Neuronal stem cell (in vitro differentiated cells): ENCODE measurements at regions not wholly inside any gene's neighbourhood (a gene's known extent, or its start where the extent isn't known, plus 50 kb on each side); places are given as distances from the start of the nearest gene placed in this dataset.
A peak's percentile ranks its signal among the peaks of the same experiment; 100 is the strongest.

Experiments used
- DNase-seq: peaks from one replicate; pipeline ENCODE4 v3.0.0-alpha.2; 2013; ENCODE audit warnings: low spot score
- H2AFZ ChIP-seq: one replicate; pipeline ENCODE4 v1.6.1; 2013; ENCODE audit warnings: mild to moderate bottlenecking, low read length, inconsistent platforms
- H2AK5ac ChIP-seq: 2 replicates; pipeline ENCODE4 v1.6.1; 2013; ENCODE audit warnings: low read depth, mild to moderate bottlenecking, inconsistent platforms, low read length, moderate library complexity, mixed read lengths
- H2BK120ac ChIP-seq: 2 replicates; pipeline ENCODE4 v1.6.1; 2013; ENCODE audit warnings: low read depth, mild to moderate bottlenecking, inconsistent platforms, low read length, moderate library complexity, mixed read lengths
- H2BK12ac ChIP-seq: one replicate; pipeline ENCODE4 v1.6.1; 2013; ENCODE audit warnings: low read length, inconsistent platforms
- H2BK15ac ChIP-seq: 2 replicates; pipeline ENCODE4 v1.6.1; 2013; ENCODE audit warnings: mild to moderate bottlenecking, low read length, inconsistent platforms, mixed read lengths
- H2BK5ac ChIP-seq: one replicate; pipeline ENCODE4 v1.6.1; 2013; ENCODE audit warnings: inconsistent platforms, mild to moderate bottlenecking, low read length, moderate library complexity
- H3K14ac ChIP-seq: one replicate; pipeline ENCODE4 v1.6.1; 2013; ENCODE audit warnings: low read length, inconsistent platforms
- H3K18ac ChIP-seq: 2 replicates; pipeline ENCODE4 v1.6.1; 2013; ENCODE audit warnings: low read length, inconsistent platforms
- H3K23ac ChIP-seq: 2 replicates; pipeline ENCODE4 v1.6.1; 2013; ENCODE audit warnings: low read depth, mild to moderate bottlenecking, mixed read lengths, low read length, inconsistent platforms; ENCODE audit not compliant: poor library complexity
- H3K27ac ChIP-seq: replicated peaks from 3 replicates; pipeline ENCODE4 v1.5.1; 2013; ENCODE audit warnings: low read length, inconsistent platforms
- H3K27me3 ChIP-seq, 3 experiments: 2 replicates each; pipeline ENCODE4 v1.6.1; 2013; ENCODE audit warnings: low read length in 3 of 3, mild to moderate bottlenecking in 2 of 3, inconsistent platforms in 1 of 3, low read depth in 1 of 3, mixed read lengths in 1 of 3, moderate library complexity in 1 of 3; ENCODE audit not compliant: control insufficient read depth in 3 of 3, insufficient read depth in 3 of 3
- H3K36me3 ChIP-seq, 2 donors: replicated peaks in 1 of 2; 2 replicates each; pipeline ENCODE4 v1.6.1; 2013; ENCODE audit warnings: low read length in 2 of 2; ENCODE audit not compliant: control insufficient read depth in 2 of 2, insufficient read depth in 2 of 2
- H3K4ac ChIP-seq: 2 replicates; pipeline ENCODE4 v1.6.1; 2013; ENCODE audit warnings: inconsistent platforms, mild to moderate bottlenecking, low read length, moderate library complexity
- H3K4me1 ChIP-seq, 2 donors: 1 replicate in 1 of 2; 2 replicates in 1 of 2; pipeline ENCODE4 v1.6.1; 2013; ENCODE audit warnings: low read length in 2 of 2, low read depth in 1 of 2; ENCODE audit not compliant: control insufficient read depth in 2 of 2, insufficient read depth in 1 of 2
- H3K4me2 ChIP-seq: one replicate; pipeline ENCODE4 v1.6.1; 2013; ENCODE audit warnings: mild to moderate bottlenecking, low read length, inconsistent platforms; ENCODE audit not compliant: insufficient read depth, poor library complexity, severe bottlenecking
- H3K4me3 ChIP-seq, 2 donors: 2 replicates each; pipeline ENCODE4 v1.5.1; 2013; ENCODE audit warnings: low read length in 2 of 2, mild to moderate bottlenecking in 2 of 2, inconsistent platforms in 1 of 2, moderate library complexity in 1 of 2
- H3K79me1 ChIP-seq: one replicate; pipeline ENCODE4 v1.6.1; 2013; ENCODE audit warnings: low read depth, mild to moderate bottlenecking, inconsistent platforms, low read length, moderate library complexity
- H3K9ac ChIP-seq: one replicate; pipeline ENCODE4 v1.6.1; 2013; ENCODE audit warnings: mild to moderate bottlenecking, low read depth, low read length, inconsistent platforms; ENCODE audit not compliant: poor library complexity
- H3K9me3 ChIP-seq, 2 donors: replicated peaks in 1 of 2; 2 replicates each; pipeline versions ENCODE3 to v1.6.1; 2013; ENCODE audit warnings: low read length in 2 of 2, mild to moderate bottlenecking in 2 of 2, inconsistent platforms in 1 of 2, low read depth in 1 of 2, mixed read lengths in 1 of 2, moderate library complexity in 1 of 2; ENCODE audit not compliant: control insufficient read depth in 2 of 2, insufficient read depth in 1 of 2
- H4K8ac ChIP-seq: one replicate; pipeline ENCODE4 v1.6.1; 2013; ENCODE audit warnings: low read depth, mild to moderate bottlenecking, inconsistent platforms, low read length, moderate library complexity
- H4K91ac ChIP-seq: one replicate; pipeline ENCODE4 v1.6.1; 2013; ENCODE audit warnings: low read length, low read depth, mild to moderate bottlenecking, inconsistent platforms; ENCODE audit not compliant: poor library complexity
- WGBS, 2 donors: extraction: QIAGEN DNeasy Blood & Tissue Kit; methylation state at CpG; one replicate each; pipeline ENCODE4 v1.1.7; 2013; ENCODE audit warnings: missing lambda C conversion rate in 2 of 2, mixed read lengths in 1 of 2; ENCODE audit not compliant: insufficient read length in 2 of 2, insufficient replicate concordance in 1 of 2; ENCODE audit errors: extremely low coverage in 2 of 2; 5-methylcytosine and 5-hydroxymethylcytosine counted together

DNA sequence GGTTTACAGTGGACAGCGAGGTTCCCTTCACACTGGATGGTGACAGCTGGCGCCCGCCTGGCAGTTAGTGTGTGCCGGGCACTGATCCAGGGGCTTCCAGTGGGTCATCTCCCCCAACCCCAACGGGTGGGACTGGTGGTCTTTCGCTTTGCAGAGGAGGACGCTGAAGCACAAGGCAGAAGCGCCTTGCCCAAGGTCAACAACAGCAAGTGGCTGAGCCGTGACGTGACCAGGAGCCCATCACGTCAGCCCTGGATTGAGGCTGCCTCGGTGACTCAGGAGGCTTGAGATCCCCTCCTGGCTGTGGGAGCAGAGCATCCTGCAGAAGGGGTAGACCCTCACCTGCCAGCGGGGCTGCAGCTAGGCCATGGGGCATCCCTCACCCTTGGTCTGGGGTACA is 215.3 kb downstream of the RBFOX3 start:
- WGBS, 2 donors = no CpG with 5 or more reads among the region's 13 CpGs
- Histone ChIP-seq H4K91ac (no peak overlapping the region), H3K27ac (no peak overlapping the region), H3K4me3 (no peak overlapping the region), H2AK5ac (peak overlapping the region; percentile 40), H3K4ac (no peak overlapping the region), H2BK5ac (peak overlapping the region; percentile 42), H4K8ac (no peak overlapping the region), H3K4me2 (no peak overlapping the region), H3K79me1 (no peaks in the 10 kb centered on the region), H2BK120ac (no peak overlapping the region), H3K14ac (peak overlapping the region; percentile 51), H3K9ac (no peak overlapping the region), H3K9me3 (peaks cover 0 to 4% of the 10 kb centered on the region in 2 donors), H3K4me1 (peaks cover 0 to 11% of the 10 kb centered on the region in 2 donors), H3K36me3 (no peaks in the 10 kb centered on the region), H2AFZ (no peak overlapping the region), H2BK12ac (no peak overlapping the region), H3K18ac (peak overlapping the region; percentile 15), H3K27me3 (peaks cover 0 to 69% (median 15%) of the 10 kb centered on the region in 3 experiments), H2BK15ac (peak overlapping the region; percentile 62), H3K23ac (peak overlapping the region; percentile 37)
- DNase-seq = no peak

DNA sequence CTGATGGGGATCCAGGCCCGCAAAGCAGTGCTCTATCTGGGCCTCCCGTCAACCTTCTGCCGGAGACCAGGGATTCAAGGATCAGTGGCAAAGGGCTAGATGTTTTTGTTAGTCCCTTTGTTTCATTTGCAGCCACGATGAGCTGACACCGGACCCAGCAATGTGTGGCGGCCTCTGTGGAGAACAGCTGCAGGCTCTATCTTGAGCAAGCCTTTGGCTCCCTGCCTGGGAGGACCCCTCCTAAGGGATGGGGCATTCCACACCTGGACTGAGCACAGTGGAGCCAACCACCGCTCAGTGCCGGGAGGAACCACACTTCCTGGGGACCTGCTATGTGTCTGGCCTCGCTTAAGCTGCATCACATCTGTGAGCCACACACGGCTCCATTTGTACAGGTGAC is 215.8 kb downstream of the RBFOX3 start:
- Histone ChIP-seq H2AFZ (no peak overlapping the region), H3K4me2 (no peak overlapping the region), H3K79me1 (no peaks in the 10 kb centered on the region), H3K23ac (peak overlapping the region; percentile 37), H3K9me3 (peaks cover 0 to 4% of the 10 kb centered on the region in 2 donors), H3K18ac (no peak overlapping the region), H3K36me3 (no peaks in the 10 kb centered on the region), H3K27ac (no peak overlapping the region), H2BK12ac (no peak overlapping the region), H3K4ac (no peak overlapping the region), H2BK120ac (no peak overlapping the region), H3K9ac (peak overlapping the region; percentile 34), H3K27me3 (peaks cover 0 to 69% (median 11%) of the 10 kb centered on the region in 3 experiments), H2BK5ac (peak overlapping the region; percentile 42), H4K91ac (no peak overlapping the region), H2BK15ac (peak overlapping the region; percentile 62), H3K4me1 (peaks cover 0 to 8% of the 10 kb centered on the region in 2 donors), H3K4me3 (no peak overlapping the region), H4K8ac (no peak overlapping the region), H3K14ac (peak overlapping the region; percentile 51), H2AK5ac (peak overlapping the region; percentile 40)
- DNase-seq = no peak
- no CpG with 5 or more reads among the region's 10 CpGs for WGBS, 2 donors

DNA sequence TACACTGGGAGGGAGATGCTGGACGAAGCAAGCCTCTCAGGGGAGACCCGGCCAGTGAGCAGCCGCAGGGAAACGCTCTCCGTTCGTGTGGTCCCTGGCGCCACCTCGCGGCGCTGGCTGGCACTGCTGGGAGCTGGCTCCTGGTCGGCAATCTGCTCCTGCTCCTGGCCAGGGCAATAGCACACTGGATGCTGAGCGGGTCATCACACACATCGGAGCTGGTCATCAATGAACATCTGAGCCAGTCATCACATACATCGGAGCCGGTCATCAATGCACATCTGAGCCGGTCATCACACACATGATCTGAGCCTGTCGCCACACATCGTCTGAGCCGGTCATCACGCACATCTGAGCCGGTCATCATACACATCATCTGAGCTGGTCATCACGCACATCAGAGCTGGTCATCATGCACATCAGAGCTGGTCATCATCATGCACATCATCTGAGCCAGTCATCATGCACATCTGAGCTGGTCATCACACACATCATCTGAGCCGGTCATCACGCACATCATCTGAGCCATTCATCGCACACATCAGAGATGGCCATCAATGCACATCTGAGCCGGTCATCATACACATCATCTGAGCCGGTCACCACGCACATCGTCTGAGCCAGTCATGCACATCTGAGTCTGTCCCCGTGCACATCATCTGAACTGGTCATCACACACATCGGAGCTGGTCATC is 217.3 kb downstream of the RBFOX3 start:
- DNase-seq = peak; percentile 77

DNA sequence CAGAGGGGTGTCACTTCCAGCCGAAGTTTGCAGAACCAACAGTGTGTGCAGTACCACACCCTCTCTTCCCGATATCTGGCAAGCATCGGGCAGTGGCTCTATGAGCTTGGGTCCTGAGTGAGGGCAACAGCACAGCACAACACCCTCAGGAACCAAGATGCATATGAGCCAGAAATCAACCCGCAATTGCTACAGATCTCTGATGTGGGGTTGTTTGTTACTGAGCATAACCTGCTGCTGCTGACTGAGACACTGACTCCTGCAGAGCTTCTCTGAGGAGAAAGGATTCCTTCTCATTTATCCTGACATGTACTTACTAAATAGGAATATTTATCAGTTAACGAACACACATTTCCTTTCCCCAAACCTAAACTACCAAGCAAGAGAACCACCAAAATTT is 218.3 kb downstream of the RBFOX3 start:
- H3K23ac ChIP-seq = no peak overlapping the region
- H3K18ac ChIP-seq = no peak overlapping the region
- H4K8ac ChIP-seq = no peak overlapping the region
- no peak overlapping the region for H4K91ac ChIP-seq
- H2AFZ ChIP-seq = no peak overlapping the region
- H2BK120ac ChIP-seq = no peak overlapping the region
- peaks cover 0 to 70% (median 14%) of the 10 kb centered on the region in 3 experiments for H3K27me3 ChIP-seq
- no peak overlapping the region for H3K9ac ChIP-seq
- H2BK15ac ChIP-seq = no peak overlapping the region
- no peaks in the 10 kb centered on the region for H3K36me3 ChIP-seq
- H3K27ac ChIP-seq = no peak overlapping the region
- no peak overlapping the region for H2BK5ac ChIP-seq
- no peak overlapping the region for H3K4me2 ChIP-seq
- H3K9me3 ChIP-seq = peaks cover 0 to 8% of the 10 kb centered on the region in 2 donors
- no peak overlapping the region for H3K4me3 ChIP-seq
- WGBS, 2 donors = no CpG with 5 or more reads among the region's 5 CpGs
- H2AK5ac ChIP-seq = no peak overlapping the region
- no peak overlapping the region for H3K14ac ChIP-seq
- no peak overlapping the region for H3K4ac ChIP-seq
- H3K4me1 ChIP-seq = peaks cover 0 to 5% of the 10 kb centered on the region in 2 donors
- peaks cover 3% of the 10 kb centered on the region for H3K79me1 ChIP-seq
- H2BK12ac ChIP-seq = no peak overlapping the region
- no peak for DNase-seq

More for the DNA sequence above, 217.3 kb downstream of the RBFOX3 start:
- no CpG with 5 or more reads among the region's 31 CpGs for WGBS, 2 donors
- Histone ChIP-seq H3K14ac (peak overlapping the region; percentile 94), H3K4me1 (peaks cover 0 to 4% of the 10 kb centered on the region in 2 donors), H3K4me3 (peak overlapping the region in 1 of 2 donors; percentile 23), H3K4me2 (no peak overlapping the region), H2BK12ac (no peak overlapping the region), H3K9me3 (peaks cover 0 to 4% of the 10 kb centered on the region in 2 donors), H2BK120ac (no peak overlapping the region), H4K8ac (no peak overlapping the region), H2BK5ac (no peak overlapping the region), H3K9ac (peak overlapping the region; percentile 71), H3K27me3 (peaks cover 0 to 67% (median 11%) of the 10 kb centered on the region in 3 experiments), H3K23ac (peak overlapping the region; percentile 46), H2BK15ac (no peak overlapping the region), H4K91ac (no peak overlapping the region), H3K79me1 (no peaks in the 10 kb centered on the region), H2AFZ (no peak overlapping the region), H3K4ac (no peak overlapping the region), H3K18ac (peak overlapping the region; percentile 15), H2AK5ac (peak overlapping the region; percentile 79), H3K27ac (no peak overlapping the region), H3K36me3 (no peaks in the 10 kb centered on the region)
